K562 (cell line): ENCODE measurements at regions not wholly inside any gene's neighbourhood (a gene's known extent, or its start where the extent isn't known, plus 50 kb on each side); places are given as distances from the start of the nearest gene placed in this dataset.

Source experiments
- ATAC-seq: fragments of 200-7000 bp; cut with Tn5 transposase; 3 replicates; pipeline ENCODE4 v1.9.1; 2020; ENCODE audit warnings: moderate library complexity
- BruUV-seq: library from RNA; stranded (reverse); fragments of 400-500 nt; replicated peaks from 2 replicates; lab custom pipeline; 2021; lab: Mats Ljungman, UMichigan
- CTCF ChIA-PET: fragments of 300-600 bp; formaldehyde crosslinking; extraction: SDS; loops from one replicate; lab custom pipeline; 2021; ENCODE audit warnings: low intra/inter-chr PET ratio; lab: Yijun Ruan, JAX
- POLR2A ChIA-PET: fragments of 300-600, 350-650 bp; sonication (Branson Sonifier 250); formaldehyde crosslinking; extraction: SDS; loops from one replicate; lab custom pipeline; 2021; ENCODE audit warnings: antibody characterized with exemption, inconsistent platforms; lab: Yijun Ruan, JAX
- DNase-seq, 4 experiments: peaks; one replicate each; pipeline versions ENCODE4 v3.0.0 to v3.0.0-alpha.2; 2011 to 2018; ENCODE audit warnings: low spot score in 3 of 4, mixed read lengths in 3 of 4; ENCODE audit errors: extremely low read depth in 1 of 4
- FAIRE-seq: peaks from 2 replicates; lab custom pipeline; 2011; peaks lifted over from hg19 to GRCh38; lab: Jason Lieb, UNC
- H2AFZ ChIP-seq: 2 replicates; pipeline ENCODE4 v1.6.0; 2011; ENCODE audit warnings: low read depth, low read length, control low read depth, inconsistent platforms
- H3K27ac ChIP-seq: fragments of 200-600 bp; 3 replicates; pipeline ENCODE4 v1.8.0; 2011; ENCODE audit warnings: low read depth, mild to moderate bottlenecking, control low read depth, inconsistent platforms, low read length, moderate library complexity, mixed read lengths; ENCODE audit errors: extremely low read depth
- H3K27me3 ChIP-seq, 2 experiments: fragments of 300-600 bp in 1 of 2; 2 replicates in 1 of 2; 3 replicates in 1 of 2; pipeline versions ENCODE4 v1.6.0 to v1.8.0; 2011; ENCODE audit warnings: inconsistent platforms in 2 of 2, low read length in 2 of 2, mild to moderate bottlenecking in 1 of 2, mixed read lengths in 1 of 2, moderate library complexity in 1 of 2; ENCODE audit not compliant: control insufficient read depth in 2 of 2, insufficient read depth in 2 of 2
- H3K36me3 ChIP-seq: fragments of 300-600 bp; 3 replicates; pipeline ENCODE4 v1.8.0; 2011; ENCODE audit warnings: mild to moderate bottlenecking, low read length, inconsistent platforms; ENCODE audit not compliant: control insufficient read depth, insufficient read depth
- H3K4me1 ChIP-seq, 2 experiments: fragments of 200-600 bp in 1 of 2; replicated peaks in 1 of 2; 2 replicates in 1 of 2; 3 replicates in 1 of 2; pipeline versions ENCODE4 v1.5.1 to v1.8.0; 2011; ENCODE audit warnings: inconsistent platforms in 2 of 2, low read length in 2 of 2, mild to moderate bottlenecking in 1 of 2, mixed read lengths in 1 of 2, moderate library complexity in 1 of 2; ENCODE audit not compliant: control insufficient read depth in 2 of 2, insufficient read depth in 2 of 2
- H3K4me2 ChIP-seq: 2 replicates; pipeline ENCODE4 v1.6.1; 2011; ENCODE audit warnings: low read length, control low read depth, inconsistent platforms, mixed read lengths; ENCODE audit not compliant: insufficient read depth
- H3K4me3 ChIP-seq: fragments of 200-600 bp; sonication (generic), shearing (Covaris generic); 2 replicates; pipeline ENCODE4 v1.5.1; 2016; ENCODE audit warnings: control low read depth, inconsistent platforms
- H3K79me2 ChIP-seq: fragments of 200-600 bp; 3 replicates; pipeline ENCODE4 v1.8.0; 2011; ENCODE audit warnings: low read length, inconsistent platforms; ENCODE audit not compliant: control insufficient read depth, insufficient read depth
- H3K9ac ChIP-seq, 2 experiments: 2 replicates each; pipeline versions ENCODE4 v1.6.0 to v1.6.1; 2011; ENCODE audit warnings: low read depth in 2 of 2, low read length in 2 of 2, control low read depth in 1 of 2, inconsistent platforms in 1 of 2, mild to moderate bottlenecking in 1 of 2, mixed read lengths in 1 of 2; ENCODE audit not compliant: insufficient read depth in 1 of 2
- H3K9me1 ChIP-seq: one replicate; pipeline ENCODE4 v1.6.0; 2011; ENCODE audit warnings: inconsistent platforms, mild to moderate bottlenecking, low read length, moderate library complexity; ENCODE audit not compliant: control insufficient read depth, insufficient read depth
- H3K9me3 ChIP-seq: replicated peaks from 2 replicates; pipeline ENCODE4 v1.5.1; 2011; ENCODE audit warnings: low read depth, low read length, inconsistent platforms; ENCODE audit not compliant: control insufficient read depth, insufficient read depth
- H4K20me1 ChIP-seq: replicated peaks from 2 replicates; pipeline ENCODE4 v1.6.1; 2011; ENCODE audit warnings: low read length, inconsistent platforms, mixed read lengths; ENCODE audit not compliant: control insufficient read depth, insufficient read depth
- ZNF347 ChIP-seq: fragments of 450-650 bp; formaldehyde crosslinking; IDR thresholded peaks from 2 replicates; pipeline ENCODE4 v1.4.0; 2020; ENCODE audit warnings: low read depth, mild to moderate bottlenecking, moderate library complexity
- ZNF644 ChIP-seq: fragments of 200-800 bp; sonication (Bioruptor generic); IDR thresholded peaks from 2 replicates; pipeline ENCODE4 v1.6.1; 2016; ENCODE audit warnings: low read depth, missing genetic modification characterization, missing compliant biosample characterization
- ZZZ3 ChIP-seq: fragments of 450-650 bp; IDR thresholded peaks from 2 replicates; pipeline ENCODE4 v1.6.1; 2016; ENCODE audit warnings: antibody characterized with exemption, mild to moderate bottlenecking, moderate library complexity
- WGBS: fragments of 100-300 bp; shearing (Covaris generic); methylation state at CpG from one replicate; pipeline ENCODE4 v1.1.6; 2016; ENCODE audit warnings: low coverage, mixed read lengths; ENCODE audit not compliant: insufficient coverage; ENCODE audit errors: missing lambda C conversion rate; 5-methylcytosine and 5-hydroxymethylcytosine counted together
- in situ Hi-C: fragments of 300-500 bp; cut with MboI; formaldehyde crosslinking; loops from 4 replicates; pipeline ENCODE4 v1.15.0; 2018; ENCODE audit warnings: inconsistent platforms, mixed read lengths
- intact Hi-C: fragments of 100-400 bp; cut with micrococcal nuclease; formaldehyde crosslinking; loops from 2 replicates; pipeline ENCODE4 v1.14.2; 2022
- TF ChIP-seq, protein P1 (sequence below): sonication (generic); formaldehyde crosslinking; IDR thresholded peaks from 2 replicates; pipeline ENCODE4 v1.8.1; 2022; ENCODE audit warnings: missing genetic modification reagents

- TF ChIP-seq ZZZ3 (no peak), ZNF347 (CRISPR knock-in tag) (no peak), ZNF644 (tag) (no peak)
Observed at GRCh38 chr4:158020176-158020575, 152.6 kb downstream of the GASK1B start (continued).

DNA sequence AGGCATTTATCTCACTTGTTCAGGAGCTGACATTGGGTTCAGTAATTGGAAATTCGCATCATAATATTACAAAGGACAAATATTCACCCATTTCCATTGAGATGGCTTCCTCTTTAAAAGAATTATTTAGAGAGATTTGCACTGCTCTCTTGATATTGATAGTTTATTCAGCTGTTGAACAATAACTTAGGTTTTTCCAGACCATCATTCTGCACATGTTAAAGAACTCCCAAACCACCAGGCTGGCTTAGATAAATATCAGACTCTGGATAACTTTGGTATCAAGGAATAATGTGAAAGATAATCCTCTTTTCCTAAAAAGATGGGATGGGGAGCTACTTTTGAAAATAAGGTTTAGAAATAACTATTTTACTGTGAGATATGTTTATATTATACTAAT, 154.0 kb downstream of the GASK1B start:
- FAIRE-seq, result no peak

More for the DNA sequence above, 154.0 kb downstream of the GASK1B start:
- POLR2A ChIA-PET, result no interaction called here
- TF ChIP-seq, protein P1, sequence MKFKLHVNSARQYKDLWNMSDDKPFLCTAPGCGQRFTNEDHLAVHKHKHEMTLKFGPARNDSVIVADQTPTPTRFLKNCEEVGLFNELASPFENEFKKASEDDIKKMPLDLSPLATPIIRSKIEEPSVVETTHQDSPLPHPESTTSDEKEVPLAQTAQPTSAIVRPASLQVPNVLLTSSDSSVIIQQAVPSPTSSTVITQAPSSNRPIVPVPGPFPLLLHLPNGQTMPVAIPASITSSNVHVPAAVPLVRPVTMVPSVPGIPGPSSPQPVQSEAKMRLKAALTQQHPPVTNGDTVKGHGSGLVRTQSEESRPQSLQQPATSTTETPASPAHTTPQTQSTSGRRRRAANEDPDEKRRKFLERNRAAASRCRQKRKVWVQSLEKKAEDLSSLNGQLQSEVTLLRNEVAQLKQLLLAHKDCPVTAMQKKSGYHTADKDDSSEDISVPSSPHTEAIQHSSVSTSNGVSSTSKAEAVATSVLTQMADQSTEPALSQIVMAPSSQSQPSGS (CRISPR knock-in tag), result no peak
- Histone ChIP-seq H3K4me1 (no peaks in the 10 kb centered on the region), H3K9ac (no peak overlapping the region), H3K9me1 (no peaks in the 10 kb centered on the region), H3K27ac (no peak overlapping the region), H3K4me3 (no peak overlapping the region), H4K20me1 (no peaks in the 10 kb centered on the region), H3K79me2 (no peaks in the 10 kb centered on the region), H3K27me3 (no peaks in the 10 kb centered on the region), H3K36me3 (no peaks in the 10 kb centered on the region), H3K9me3 (no peaks in the 10 kb centered on the region), H2AFZ (no peak overlapping the region), H3K4me2 (no peak overlapping the region)
- in situ Hi-C loops (no loop called here), intact Hi-C loops (no loop called here)
- CTCF ChIA-PET, result no interaction called here
- DNase-seq (no peak), ATAC-seq (no peak)
- no TSS peak for BruUV-seq
- WGBS, result 0% methylated on average over 1 of the region's 1 CpG
